ENCODE measurements at regions not wholly inside any gene's neighbourhood (a gene's known extent, or its start where the extent isn't known, plus 50 kb on each side); places are given as distances from the start of the nearest gene placed in this dataset.
A peak's percentile ranks its signal among the peaks of the same experiment; 100 is the strongest.

- DNase-seq, result no peak
These were observed 1473.8 kb downstream of the TBC1D22A start for GRCh38 chr22:48236261-48236660.

GRCh38 chr22:48235744-48236143 lies 1473.3 kb downstream of the TBC1D22A start:
- DNase-seq, result no peak

DNA sequence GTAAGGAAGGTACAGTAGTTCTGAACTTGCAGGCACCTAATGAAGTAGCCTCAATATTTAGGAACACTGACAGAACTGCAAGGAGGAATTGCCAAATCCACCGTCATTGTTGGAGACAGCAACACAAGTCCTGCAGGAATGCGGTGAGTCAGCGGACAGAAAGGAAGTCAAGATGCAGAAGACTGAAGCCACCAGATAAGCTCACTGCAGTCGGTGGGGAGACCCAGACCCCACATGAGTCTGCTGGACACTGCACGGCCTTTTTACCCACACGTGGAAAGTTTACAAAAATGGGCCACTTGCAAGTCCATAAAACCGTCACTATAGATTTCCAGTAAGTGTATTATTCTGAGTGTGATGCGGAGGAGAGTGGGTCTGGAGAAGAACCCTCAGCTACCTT lies 1471.6 kb downstream of the TBC1D22A start:
- no peak for DNase-seq

- DNase-seq, result no peak
These were observed 1471.1 kb downstream of the TBC1D22A start for GRCh38 chr22:48233586-48233985.

DNA sequence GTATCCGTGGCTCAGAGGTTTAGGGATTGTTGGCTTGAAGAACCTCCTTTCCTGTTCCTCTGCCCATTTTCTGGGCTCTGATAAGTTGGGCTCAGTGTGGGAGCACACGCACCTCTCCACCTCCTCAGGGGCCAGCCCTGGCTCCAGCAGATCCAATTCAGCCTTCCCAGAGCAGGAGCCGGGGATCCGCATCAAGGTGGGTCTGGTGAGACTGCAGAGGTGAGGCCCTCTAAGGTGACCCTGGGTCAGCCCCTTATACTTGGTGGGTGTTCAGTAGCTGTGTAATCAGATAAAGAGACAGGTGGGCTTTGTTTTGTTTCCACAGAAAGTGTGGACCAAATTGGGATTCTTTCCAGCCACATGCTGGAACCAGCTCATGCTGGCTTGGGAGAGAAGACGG lies 1466.0 kb downstream of the TBC1D22A start:
- no peak for DNase-seq

GRCh38 chr22:48227341-48228018 lies 1465.0 kb downstream of the TBC1D22A start:
- no peak for DNase-seq

DNA sequence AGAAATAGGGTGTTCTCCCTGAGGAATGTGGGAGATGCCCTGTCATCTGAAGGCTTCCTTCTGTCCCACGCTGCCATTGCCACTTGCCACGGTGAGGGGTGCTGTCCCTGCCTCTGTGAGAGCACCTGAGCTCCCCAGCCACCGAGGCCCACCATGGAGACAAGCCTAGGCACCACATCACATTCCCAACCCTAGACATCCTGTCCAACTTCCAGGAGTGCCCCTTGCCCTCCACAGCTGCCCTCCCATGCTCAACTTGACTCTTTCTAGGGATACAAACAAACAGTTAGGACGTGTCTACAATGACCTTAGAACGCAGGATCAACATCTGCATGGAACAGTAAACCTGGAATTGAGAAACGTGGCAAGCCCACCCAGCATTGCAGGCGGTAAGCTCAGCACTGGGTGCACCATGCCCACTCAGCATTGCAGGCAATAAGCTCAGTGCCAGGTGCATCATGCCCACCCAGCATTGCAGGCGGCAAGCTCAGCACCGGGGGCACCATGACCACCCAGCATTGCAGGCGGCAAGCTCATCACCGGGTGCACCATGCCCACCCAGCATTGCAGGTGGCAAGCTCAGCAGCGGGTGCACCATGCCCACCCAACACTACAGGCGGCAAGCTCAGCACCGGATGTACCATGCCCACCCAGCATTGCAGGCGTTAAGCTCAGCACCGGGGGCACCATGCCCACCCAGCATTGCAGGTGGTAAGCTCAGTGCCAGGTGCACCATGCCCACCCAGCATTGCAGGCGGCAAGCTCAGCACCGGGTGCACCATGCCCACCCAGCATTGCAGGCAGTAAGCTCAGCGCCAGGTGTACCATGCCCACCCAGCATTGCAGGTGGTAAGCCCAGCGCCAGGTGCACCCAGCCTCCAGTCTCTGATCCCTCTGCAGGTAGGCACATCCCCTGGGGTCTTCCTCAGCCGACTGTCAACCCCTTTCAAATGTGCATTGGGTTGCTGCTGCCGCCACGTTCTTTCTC lies 1463.9 kb downstream of the TBC1D22A start:
- DNase-seq, result no peak

DNA sequence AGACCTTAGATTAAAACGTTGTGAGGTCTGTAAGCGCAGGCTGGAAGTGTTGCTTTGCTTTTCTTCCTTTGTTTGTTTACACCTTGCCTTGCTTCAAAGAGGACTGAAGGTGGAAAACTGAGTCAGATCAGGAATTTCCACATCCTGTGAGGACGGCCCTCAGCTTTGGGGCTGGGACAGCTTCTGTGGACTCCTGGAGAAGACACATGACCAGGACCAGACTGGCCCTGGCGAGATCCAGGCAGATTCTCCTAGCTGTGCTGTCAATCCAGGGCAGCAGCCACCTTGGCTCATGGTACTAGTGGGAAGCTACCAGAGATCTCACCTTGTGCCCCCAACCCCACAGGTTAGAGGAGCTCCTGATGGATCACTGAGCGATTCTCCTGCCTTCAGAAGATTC lies 1461.9 kb downstream of the TBC1D22A start:
- no peak for DNase-seq

DNA sequence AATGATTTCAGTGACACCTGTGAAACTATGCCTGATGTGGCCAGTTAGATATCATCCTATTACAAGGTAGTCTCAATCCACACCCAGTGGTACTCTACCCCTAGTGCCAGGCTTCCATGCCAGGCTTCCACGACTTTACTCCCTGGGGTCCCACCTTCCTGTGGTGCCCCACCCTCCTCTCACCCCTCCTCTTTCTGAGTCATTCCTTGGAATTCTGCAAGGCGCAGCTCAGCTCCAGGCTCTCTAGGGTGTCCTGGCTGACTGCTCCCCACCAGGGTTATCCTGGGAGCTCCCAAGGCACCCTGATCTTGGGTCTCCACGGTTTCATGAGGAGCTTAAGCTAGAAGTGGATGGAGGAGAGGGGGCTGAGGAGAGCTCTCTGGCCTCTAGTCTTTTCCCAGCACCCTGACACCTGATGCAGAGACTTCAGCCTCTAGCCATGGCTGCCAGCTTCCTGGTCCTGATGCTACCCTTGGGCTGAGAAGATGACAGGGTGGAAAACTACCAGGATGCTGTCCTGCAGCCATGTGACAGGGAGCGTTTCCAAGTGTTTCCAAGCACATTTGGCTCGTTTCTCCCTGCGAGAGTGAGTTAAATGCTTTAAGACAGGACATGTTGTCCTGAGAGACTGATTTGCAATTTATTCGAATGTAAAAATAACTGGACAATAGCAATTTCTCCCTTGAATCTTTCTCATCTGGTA lies 1461.2 kb downstream of the TBC1D22A start:
- DNase-seq, result peak in 6 of 56 donors; percentile 6 to 29 (median 13)

DNA sequence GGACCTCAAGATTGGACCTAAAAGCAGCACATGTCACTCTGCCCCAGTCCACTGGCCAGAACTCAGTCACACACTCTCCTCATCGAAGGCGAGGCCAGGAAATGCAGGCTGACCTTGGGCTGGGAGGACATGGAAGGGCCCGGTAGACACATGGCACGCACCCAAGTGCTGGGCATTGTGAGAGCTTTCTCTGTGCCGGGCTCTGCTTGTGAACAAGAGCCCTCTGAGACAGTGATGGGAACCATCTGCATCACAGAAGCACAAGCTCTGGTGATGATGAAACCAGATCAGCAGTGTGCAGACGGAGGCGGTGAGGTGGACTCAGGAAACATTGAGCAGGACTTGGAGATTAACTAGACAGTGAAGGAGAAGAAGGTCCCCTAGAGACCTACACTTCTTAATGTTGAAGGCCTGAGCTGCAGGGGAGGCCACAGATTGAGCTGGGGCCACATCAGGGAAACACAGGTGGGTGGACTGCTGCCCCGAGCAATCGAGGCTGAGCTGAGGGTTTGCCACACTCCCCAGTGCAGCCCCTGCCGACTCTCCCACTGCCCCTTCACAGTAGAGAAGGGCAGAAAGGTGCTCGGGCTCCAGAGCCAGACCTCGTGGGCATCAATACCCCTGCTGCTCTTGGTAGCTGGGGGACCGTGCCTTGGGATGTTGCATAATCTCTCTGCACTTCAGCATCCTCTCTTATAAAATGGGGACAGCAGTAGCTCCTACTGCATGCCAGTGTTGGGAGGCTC lies 1460.5 kb downstream of the TBC1D22A start:
- no peak for DNase-seq

- no peak for DNase-seq
These were observed 1456.5 kb downstream of the TBC1D22A start for GRCh38 chr22:48218889-48219420.

GRCh38 chr22:48217596-48217995 lies 1455.1 kb downstream of the TBC1D22A start:
- no peak for DNase-seq

DNA sequence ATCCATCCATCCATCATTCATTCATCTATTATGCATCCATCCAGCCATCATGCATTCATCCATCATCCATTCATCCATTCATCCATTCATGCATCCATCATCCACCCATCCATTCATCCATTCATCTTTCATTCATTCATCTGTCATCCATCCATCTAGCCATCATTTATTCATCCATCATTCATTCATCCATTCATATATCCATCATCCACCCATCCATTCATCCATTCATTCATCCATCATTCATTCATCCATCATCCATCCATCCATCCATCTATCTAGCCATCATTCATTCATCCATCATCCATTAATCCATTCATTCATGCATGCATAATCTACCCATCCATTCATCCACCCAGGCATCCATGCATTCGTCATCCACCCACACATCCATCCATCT lies 1450.3 kb downstream of the TBC1D22A start:
- no peak for DNase-seq

DNA sequence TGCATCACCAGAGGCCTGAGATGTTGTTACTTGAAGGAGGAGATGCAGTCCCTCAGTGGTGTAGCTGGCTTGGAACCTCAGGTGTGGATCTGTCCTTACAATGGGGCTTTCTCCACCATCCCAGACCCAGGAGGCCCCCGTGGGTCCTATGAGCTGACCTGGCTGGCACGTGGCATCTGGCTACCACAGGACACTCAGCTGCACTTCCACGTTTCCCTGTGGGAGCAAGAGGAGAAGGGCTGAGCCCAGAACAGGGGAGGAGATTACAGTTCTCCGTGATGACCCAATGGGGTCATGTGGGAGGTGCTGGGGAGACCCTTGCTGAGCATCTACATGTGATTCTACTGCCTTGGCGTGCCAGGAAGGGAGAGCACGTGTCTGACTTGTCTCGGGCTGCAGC lies 1448.4 kb downstream of the TBC1D22A start:
- DNase-seq, result no peak

DNA sequence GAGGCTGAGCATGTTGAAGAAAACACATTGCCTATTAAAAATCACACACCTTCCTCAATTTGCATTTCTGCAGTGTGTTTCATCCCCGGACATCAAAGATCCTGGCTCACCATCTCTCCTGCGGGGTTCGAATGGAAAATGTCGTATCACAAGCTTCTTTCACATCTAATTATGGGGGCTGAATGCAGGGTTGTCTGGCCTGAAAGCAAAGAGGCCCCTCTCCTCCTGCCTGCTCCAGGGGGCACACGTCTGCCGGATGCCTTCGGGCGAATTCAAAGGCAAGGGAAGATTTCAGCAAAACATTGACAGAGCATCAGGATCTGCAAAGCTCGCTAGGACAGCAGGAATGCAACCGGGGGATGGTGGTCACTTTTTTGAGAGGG lies 1447.7 kb downstream of the TBC1D22A start:
- no peak for DNase-seq

DNA sequence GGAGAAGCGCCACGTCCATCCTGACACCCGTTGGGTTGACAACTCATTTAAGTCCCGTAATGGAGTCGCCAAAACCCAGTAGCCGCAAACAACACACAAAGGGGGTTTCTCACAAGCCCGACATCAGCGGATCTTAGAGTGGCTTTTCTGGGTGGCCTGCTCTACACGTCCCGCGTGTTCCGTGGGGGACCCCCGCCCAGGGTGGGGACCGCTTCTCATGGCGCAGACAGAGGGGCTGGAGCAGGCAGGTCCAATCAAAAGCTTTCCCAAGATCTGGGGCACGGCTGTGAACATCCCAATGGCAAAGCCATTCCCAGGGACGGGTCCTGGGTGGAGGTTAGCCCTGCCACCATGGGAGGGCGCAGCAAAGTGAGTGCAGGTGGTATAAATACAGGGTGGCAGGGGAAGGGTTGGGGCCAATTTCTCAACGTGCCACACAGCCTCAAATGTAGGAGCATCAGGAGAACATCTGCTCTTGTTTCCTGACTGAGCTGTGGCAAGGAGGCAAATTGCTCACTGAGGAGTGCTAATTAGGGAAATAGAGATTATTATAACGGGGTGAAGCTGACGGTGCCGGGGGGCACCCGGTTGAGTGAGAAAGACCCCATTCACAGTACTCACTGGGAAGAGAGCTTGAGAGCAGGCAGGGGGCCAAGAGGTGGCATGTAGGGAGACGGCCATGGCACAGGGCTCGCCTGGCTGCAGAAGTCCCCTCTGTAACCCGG lies 1447.2 kb downstream of the TBC1D22A start:
- no peak for DNase-seq

DNA sequence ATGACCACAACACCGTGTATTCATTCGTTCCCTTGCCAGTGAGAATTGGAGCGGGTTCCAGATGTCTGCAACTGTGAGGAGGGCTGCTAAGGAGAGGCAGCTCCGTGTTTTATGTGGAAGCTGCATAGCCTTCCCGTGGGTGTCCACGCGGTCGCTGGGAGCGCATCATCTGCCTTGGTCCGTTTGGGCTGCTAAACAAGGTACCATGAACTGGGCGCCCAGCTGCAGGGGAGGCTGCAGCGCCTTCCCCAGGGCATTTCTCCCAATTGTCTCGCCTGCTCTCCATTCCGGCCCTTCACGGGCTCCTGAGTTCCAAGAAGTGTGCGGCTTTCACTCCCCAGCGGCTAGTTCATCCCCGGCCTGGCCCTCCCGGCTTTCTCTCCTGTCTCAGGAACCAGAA lies 1446.4 kb downstream of the TBC1D22A start:
- DNase-seq, result no peak

- no peak for DNase-seq
These were observed 1445.6 kb downstream of the TBC1D22A start for GRCh38 chr22:48207919-48208535.

- no peak for DNase-seq
These were observed 1443.3 kb downstream of the TBC1D22A start for GRCh38 chr22:48205790-48206189.

DNA sequence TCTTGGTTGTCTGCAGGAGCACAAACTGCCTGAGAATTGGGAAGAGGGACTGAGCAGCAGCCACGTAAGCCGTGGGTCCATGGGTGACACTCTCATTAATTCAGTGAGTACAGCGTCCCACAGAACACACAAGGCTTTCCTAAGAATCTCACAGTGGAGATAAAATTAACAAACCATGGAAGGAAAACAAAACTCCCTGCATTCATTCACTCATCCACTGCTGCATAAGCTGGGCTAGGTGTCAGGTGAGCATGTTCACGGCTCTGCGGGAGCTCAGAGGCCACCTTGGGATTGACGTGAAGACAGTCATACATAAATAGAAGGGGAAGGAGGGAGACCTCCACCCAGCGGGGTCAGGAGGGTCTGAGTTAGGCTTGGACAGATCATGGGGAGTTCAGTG lies 1442.7 kb downstream of the TBC1D22A start:
- no peak for DNase-seq
